ENCODE measurements at regions not wholly inside any gene's neighbourhood (a gene's known extent, or its start where the extent isn't known, plus 50 kb on each side); places are given as distances from the start of the nearest gene placed in this dataset.

- TF ChIP-seq, protein P1, sequence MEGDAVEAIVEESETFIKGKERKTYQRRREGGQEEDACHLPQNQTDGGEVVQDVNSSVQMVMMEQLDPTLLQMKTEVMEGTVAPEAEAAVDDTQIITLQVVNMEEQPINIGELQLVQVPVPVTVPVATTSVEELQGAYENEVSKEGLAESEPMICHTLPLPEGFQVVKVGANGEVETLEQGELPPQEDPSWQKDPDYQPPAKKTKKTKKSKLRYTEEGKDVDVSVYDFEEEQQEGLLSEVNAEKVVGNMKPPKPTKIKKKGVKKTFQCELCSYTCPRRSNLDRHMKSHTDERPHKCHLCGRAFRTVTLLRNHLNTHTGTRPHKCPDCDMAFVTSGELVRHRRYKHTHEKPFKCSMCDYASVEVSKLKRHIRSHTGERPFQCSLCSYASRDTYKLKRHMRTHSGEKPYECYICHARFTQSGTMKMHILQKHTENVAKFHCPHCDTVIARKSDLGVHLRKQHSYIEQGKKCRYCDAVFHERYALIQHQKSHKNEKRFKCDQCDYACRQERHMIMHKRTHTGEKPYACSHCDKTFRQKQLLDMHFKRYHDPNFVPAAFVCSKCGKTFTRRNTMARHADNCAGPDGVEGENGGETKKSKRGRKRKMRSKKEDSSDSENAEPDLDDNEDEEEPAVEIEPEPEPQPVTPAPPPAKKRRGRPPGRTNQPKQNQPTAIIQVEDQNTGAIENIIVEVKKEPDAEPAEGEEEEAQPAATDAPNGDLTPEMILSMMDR (IDR thresholded peaks at IDR 0.05) = no peak
- H3K27ac ChIP-seq = no peak overlapping the region
- H3K4me3 ChIP-seq = no peak overlapping the region
- DNase-seq (ENCODE audit: low spot score) = no peak
Measured at GRCh38 chr5:162240734-162241133, 173.2 kb downstream of the GABRG2 start.

GRCh38 chr5:162242416-162242815, 174.8 kb downstream of the GABRG2 start:
- TF ChIP-seq, protein P1 (IDR thresholded peaks at IDR 0.05) = no peak
- no peak for DNase-seq (ENCODE audit: low spot score)
- H3K27ac ChIP-seq = no peak overlapping the region
- no peak overlapping the region for H3K4me3 ChIP-seq

- TF ChIP-seq, protein P1 (IDR thresholded peaks at IDR 0.05) = no peak
- Histone ChIP-seq H3K4me3 (no peak overlapping the region), H3K27ac (no peak overlapping the region)
- DNase-seq (ENCODE audit: low spot score) = no peak
Measured at GRCh38 chr5:162243651-162244050, 176.1 kb downstream of the GABRG2 start.

- no peak overlapping the region for H3K27ac ChIP-seq
- H3K4me3 ChIP-seq = no peak overlapping the region
- TF ChIP-seq, protein P1 (IDR thresholded peaks at IDR 0.05) = no peak
- DNase-seq (ENCODE audit: low spot score) = no peak
Measured at GRCh38 chr5:162248107-162248713, 180.6 kb downstream of the GABRG2 start.

- DNase-seq (ENCODE audit: low spot score) = no peak
- Histone ChIP-seq H3K4me3 (no peak overlapping the region), H3K27ac (no peak overlapping the region)
- TF ChIP-seq, protein P1 (IDR thresholded peaks at IDR 0.05) = no peak
Measured at GRCh38 chr5:162256711-162257110, 189.1 kb downstream of the GABRG2 start.

- TF ChIP-seq, protein P1 (IDR thresholded peaks at IDR 0.05) = no peak
- no peak for DNase-seq (ENCODE audit: low spot score)
- H3K27ac ChIP-seq = no peak overlapping the region
- no peak overlapping the region for H3K4me3 ChIP-seq
Measured at GRCh38 chr5:162268694-162269481, 201.3 kb downstream of the GABRG2 start.

DNA sequence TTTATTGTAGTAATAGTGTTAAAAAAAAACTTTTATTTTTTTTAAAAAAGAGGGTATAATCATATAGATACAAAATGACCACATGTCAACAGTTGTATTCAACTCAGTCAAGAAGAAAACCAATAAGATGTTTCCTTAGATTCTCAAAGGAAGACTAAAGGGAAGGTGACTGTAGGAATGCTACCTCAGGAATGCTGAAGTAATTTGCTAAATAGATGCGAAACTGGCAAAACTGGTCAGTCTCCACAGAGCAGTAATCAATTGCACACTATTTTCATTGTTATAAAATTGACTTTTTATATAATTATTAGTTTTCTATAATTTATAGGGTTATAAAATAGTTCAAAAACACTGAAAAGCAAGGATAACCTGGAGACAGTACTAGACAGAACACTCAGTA, 204.8 kb downstream of the GABRG2 start:
- TF ChIP-seq, protein P1 (IDR thresholded peaks at IDR 0.05) = no peak
- Histone ChIP-seq H3K27ac (no peak overlapping the region), H3K4me3 (no peak overlapping the region)
- DNase-seq (ENCODE audit: low spot score) = no peak
